ENCODE measurements at regions not wholly inside any gene's neighbourhood (a gene's known extent, or its start where the extent isn't known, plus 50 kb on each side); places are given as distances from the start of the nearest gene placed in this dataset.

DNA sequence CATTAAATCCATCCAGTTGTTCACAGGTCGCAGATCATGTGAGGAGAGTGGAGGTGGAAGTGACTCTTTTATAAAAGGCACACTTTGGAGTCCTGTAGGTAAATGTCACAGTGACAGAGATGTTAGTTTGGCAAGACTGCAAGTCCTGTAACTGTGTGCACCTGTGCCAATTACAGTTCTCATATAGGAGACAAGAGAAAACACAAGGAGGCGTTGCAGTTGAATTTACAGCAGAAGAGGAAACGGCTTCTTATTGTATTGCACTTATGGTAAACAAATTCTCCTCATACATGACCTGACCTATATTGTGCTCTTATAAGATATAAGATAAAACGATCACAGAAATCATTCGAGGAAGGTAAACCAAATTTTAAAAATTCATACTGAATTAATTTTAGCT, 732.8 kb upstream of the SLC10A2 start:
- H3K4me3 ChIP-seq (ENCODE audit: low read depth, low read length), result no peak overlapping the region
- DNase-seq (ENCODE audit: low read depth), result peak; percentile 72
- TF ChIP-seq, protein P1, sequence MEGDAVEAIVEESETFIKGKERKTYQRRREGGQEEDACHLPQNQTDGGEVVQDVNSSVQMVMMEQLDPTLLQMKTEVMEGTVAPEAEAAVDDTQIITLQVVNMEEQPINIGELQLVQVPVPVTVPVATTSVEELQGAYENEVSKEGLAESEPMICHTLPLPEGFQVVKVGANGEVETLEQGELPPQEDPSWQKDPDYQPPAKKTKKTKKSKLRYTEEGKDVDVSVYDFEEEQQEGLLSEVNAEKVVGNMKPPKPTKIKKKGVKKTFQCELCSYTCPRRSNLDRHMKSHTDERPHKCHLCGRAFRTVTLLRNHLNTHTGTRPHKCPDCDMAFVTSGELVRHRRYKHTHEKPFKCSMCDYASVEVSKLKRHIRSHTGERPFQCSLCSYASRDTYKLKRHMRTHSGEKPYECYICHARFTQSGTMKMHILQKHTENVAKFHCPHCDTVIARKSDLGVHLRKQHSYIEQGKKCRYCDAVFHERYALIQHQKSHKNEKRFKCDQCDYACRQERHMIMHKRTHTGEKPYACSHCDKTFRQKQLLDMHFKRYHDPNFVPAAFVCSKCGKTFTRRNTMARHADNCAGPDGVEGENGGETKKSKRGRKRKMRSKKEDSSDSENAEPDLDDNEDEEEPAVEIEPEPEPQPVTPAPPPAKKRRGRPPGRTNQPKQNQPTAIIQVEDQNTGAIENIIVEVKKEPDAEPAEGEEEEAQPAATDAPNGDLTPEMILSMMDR (IDR thresholded peaks at IDR 0.05; ENCODE audit: control insufficient read depth, extremely low read depth, insufficient read depth), result peak; percentile 49

- DNase-seq (ENCODE audit: low read depth), result no peak
- H3K4me3 ChIP-seq (ENCODE audit: low read depth, low read length), result no peak overlapping the region
Observed at GRCh38 chr13:103795892-103796478, 729.8 kb upstream of the SLC10A2 start.

DNA sequence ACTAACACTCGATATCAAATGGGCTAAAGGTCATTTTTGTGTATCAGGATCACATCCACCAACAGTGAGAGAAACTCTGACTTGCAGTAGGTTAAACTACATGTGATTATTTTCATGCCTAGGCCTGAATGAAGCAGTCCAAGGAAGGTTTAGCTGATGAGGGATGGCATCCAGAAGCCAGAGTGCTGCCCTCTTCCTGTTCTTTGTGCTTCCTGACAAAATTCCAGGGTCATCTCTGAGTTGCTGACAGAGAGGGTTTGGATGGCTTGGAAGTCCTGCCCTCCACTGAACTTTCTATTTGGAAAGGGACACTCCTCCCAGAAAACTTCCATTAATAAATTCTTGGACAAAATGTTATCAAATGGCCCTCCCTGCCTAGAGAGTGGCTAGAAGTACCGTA, 728.3 kb upstream of the SLC10A2 start:
- DNase-seq (ENCODE audit: low read depth), result no peak
- TF ChIP-seq, protein P1 (IDR thresholded peaks at IDR 0.05; ENCODE audit: control insufficient read depth, extremely low read depth, insufficient read depth), result no peak
- no peak overlapping the region for H3K4me3 ChIP-seq (ENCODE audit: low read depth, low read length)

More at GRCh38 chr13:103795892-103796478, 729.8 kb upstream of the SLC10A2 start:
- TF ChIP-seq, protein P1 (IDR thresholded peaks at IDR 0.05; ENCODE audit: control insufficient read depth, extremely low read depth, insufficient read depth), result no peak

- H3K4me3 ChIP-seq (ENCODE audit: low read depth, low read length), result no peak overlapping the region
- TF ChIP-seq, protein P1 (IDR thresholded peaks at IDR 0.05; ENCODE audit: control insufficient read depth, extremely low read depth, insufficient read depth), result peak; percentile 29; the same call in 1 of the 2 replicates
- no peak for DNase-seq (ENCODE audit: low read depth)
Observed at GRCh38 chr13:103788061-103788652, 721.9 kb upstream of the SLC10A2 start.

- H3K4me3 ChIP-seq (ENCODE audit: low read depth, low read length), result no peak overlapping the region
- TF ChIP-seq, protein P1 (IDR thresholded peaks at IDR 0.05; ENCODE audit: control insufficient read depth, extremely low read depth, insufficient read depth), result peak; percentile 23; the same call in 1 of the 2 replicates
- DNase-seq (ENCODE audit: low read depth), result no peak
Observed at GRCh38 chr13:103772576-103772975, 706.4 kb upstream of the SLC10A2 start.

DNA sequence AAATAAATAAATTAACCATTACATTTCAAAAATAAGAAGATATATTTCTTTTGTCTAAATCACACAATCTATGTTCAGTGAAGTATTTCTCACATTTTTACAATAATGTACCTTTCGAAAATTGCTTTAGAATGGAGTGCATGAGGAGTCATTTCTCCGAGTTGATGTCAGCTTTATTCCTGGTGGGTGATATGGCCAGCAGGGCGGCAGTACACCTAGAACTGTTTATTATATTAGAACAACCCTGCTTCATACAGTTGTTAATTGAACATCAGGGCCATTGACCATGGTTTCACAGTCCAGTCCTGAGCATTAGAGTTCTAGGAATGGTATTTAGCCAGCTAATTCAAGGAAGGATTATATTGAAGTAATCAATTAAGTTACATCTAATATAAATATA, 696.3 kb upstream of the SLC10A2 start:
- DNase-seq (ENCODE audit: low read depth), result no peak
- TF ChIP-seq, protein P1 (IDR thresholded peaks at IDR 0.05; ENCODE audit: control insufficient read depth, extremely low read depth, insufficient read depth), result 0 out of 2 replicates have a peak, but pooled peaks have one; percentile 4

More for the DNA sequence above, 696.3 kb upstream of the SLC10A2 start:
- H3K4me3 ChIP-seq (ENCODE audit: low read depth, low read length), result no peak overlapping the region

All from LNCaP clone FGC (cell line).